Endometrium (tissue), 2 donors: ENCODE measurements at regions not wholly inside any gene's neighbourhood (a gene's known extent, or its start where the extent isn't known, plus 50 kb on each side); places are given as distances from the start of the nearest gene placed in this dataset.

ENCODE experiments used
- FAIRE-seq: peaks from 2 replicates; lab custom pipeline; 2012; peaks lifted over from hg19 to GRCh38; lab: Jason Lieb, UNC
- donor health status: control.
- donor health status: control.

DNA sequence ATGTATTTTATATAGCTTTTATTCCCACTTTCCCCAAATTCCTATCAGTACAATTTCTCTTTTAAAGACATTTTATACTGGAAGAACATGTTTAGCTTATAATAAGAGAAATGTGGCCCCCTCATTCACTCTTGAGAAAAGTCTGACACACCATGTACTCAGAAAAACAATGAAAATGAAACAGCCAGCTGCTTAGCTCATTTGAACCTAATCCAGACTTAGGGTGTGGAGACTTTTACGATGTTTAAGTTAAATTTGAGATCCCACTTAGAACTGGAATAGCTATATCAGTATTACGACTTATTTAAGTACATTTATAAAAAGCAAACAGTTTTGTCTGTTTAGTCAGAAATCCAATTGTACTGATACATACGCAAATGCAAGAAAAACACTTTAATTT, 252.3 kb upstream of the ARRDC4 start:
- FAIRE-seq: no peak

- FAIRE-seq: no peak
Measured at GRCh38 chr15:97712530-97712929, 248.0 kb upstream of the ARRDC4 start.

- FAIRE-seq: no peak
Measured at GRCh38 chr15:97717806-97718205, 242.7 kb upstream of the ARRDC4 start.

DNA sequence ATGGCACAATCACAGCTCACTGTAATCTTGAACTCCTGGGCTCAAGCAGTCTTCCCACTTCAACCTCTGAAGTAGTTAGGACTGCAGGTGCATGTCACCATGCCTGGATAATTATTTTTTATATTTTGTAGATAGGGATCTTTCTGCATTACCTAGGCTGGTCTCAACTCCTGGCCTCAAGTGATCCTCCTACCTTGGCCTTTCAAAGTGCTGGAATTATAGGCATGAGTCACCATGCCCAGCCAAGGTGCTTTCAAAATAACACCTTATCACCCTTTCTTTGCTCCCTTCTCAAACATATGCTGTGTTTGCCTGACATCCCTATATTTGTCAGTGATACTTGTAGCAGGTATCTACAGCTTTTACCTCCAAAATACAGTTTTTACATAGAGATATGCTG, 242.0 kb upstream of the ARRDC4 start:
- no peak for FAIRE-seq

- FAIRE-seq: no peak
Measured at GRCh38 chr15:97728791-97729190, 231.7 kb upstream of the ARRDC4 start.

GRCh38 chr15:97729270-97729669, 231.2 kb upstream of the ARRDC4 start:
- FAIRE-seq: no peak

DNA sequence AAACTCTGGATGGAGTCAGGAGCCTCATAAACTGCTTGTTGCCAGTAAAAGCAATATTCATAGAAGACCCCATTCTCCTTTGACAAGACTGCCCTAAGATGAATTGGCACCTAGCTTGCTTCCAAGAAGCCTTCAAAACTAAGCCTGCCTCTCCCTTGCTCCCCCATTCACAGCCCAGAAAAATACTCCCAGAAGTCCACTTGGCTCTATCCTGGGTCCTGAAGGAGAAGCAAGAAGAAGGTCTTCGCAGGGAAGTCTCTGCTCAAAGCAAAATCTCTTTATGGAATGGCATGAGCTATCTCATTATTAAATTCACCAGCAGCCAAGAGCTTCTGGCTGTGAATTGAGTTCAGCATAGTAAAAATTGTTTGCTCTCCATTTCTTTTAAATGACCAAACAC, 230.2 kb upstream of the ARRDC4 start:
- no peak for FAIRE-seq

DNA sequence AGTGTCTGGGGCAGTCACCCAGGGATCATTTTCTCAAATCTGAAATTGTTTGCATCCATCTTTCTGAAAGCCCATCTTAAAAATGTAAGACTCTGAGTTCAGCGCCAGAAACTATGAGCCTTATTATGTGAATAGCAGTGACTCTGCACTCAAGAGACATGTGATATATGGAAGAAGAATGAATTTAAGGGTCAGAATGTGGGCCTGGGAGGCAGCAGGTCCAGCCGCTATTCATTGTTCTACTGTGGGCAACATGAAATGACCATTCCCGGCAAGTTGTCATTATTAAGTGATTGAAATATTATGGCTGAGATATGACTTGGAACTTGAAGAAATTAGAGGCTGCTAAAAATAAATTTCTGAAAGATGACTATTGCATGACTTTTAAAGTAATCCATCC, 228.6 kb upstream of the ARRDC4 start:
- FAIRE-seq: no peak

- FAIRE-seq: no peak
Measured at GRCh38 chr15:97733373-97733772, 227.1 kb upstream of the ARRDC4 start.

DNA sequence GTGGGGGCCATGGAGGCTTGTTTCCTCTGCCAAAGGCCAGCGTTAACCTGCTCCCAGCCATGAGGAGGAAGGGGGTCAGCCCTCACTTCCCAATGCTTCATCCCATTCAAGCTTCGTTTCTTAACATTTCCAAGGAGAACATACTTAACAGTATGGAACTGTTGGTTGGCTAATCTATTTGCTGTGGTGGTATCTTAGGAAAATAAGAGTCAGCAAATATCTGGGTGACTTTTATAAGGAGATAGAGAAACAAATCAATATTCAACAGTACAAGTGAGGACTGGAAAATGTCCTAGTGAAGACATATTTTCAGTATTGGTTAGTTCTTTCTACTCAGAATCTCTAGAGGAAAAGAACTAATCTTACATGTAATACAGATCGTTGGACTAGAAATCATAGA, 223.8 kb upstream of the ARRDC4 start:
- no peak for FAIRE-seq

DNA sequence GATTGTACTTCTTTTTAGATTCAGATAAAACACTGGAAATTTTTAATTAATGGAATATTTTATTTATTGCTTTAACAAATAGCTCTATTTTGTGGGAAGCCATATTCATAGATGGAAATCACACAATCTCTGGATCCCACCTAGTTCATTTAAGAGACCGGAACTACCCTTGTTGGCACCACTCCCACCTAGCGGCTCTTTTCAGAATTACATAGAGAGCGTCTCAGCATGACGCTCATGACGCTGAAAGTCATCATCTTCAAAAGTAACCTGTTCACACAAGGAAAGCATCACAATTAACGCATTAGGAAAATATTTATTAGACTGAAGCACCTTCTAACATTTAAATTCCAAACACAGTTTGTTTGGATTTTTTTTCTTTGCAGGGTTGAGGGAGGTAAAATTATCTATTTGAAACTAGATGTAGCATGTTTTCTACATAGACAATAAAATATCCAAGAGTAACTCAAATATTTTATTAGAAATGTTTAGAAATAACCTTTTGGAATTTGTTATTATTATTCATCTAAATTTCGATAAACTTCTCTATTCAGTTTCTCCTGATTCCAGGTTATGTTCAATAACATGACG, 214.9 kb upstream of the ARRDC4 start:
- FAIRE-seq: no peak

DNA sequence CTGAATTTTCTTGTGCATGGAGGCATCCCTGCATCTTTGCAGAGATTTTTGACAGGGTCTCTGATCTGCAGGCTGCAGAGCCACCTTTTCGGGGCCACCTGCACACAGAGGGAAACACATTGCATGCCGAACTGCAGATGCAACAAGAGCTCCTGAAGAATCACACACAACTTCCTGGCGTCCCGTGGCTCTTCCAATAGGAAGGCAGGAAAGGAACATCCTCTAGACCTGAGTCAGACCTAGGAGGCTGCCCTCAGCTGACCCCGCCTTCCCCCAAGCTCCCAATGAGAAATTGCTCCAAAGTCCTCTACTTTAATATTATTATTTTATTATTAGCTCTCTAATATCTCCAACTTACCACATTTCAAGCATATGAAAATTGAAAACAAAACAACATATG, 213.2 kb upstream of the ARRDC4 start:
- FAIRE-seq: no peak

- no peak for FAIRE-seq
Measured at GRCh38 chr15:97748576-97748975, 211.9 kb upstream of the ARRDC4 start.

- no peak for FAIRE-seq
Measured at GRCh38 chr15:97750060-97750459, 210.4 kb upstream of the ARRDC4 start.

DNA sequence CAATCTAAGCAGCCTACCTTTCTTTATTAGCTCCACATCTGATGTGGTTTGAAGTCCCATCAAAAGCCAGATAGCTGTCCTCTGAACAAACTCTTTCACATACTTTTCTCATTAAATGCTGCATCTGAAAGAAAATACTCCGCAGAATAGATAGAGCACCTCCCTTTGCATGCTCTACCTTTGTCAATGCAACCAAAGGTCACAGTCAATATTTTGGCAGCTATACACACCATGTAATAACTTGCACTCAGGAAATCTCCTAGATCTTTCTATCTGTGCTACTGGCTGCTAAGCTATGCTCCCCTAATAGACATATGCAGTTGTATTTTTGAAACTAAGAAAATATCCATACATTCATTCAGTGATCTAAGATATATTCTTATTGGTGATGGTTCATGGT, 204.8 kb upstream of the ARRDC4 start:
- no peak for FAIRE-seq

DNA sequence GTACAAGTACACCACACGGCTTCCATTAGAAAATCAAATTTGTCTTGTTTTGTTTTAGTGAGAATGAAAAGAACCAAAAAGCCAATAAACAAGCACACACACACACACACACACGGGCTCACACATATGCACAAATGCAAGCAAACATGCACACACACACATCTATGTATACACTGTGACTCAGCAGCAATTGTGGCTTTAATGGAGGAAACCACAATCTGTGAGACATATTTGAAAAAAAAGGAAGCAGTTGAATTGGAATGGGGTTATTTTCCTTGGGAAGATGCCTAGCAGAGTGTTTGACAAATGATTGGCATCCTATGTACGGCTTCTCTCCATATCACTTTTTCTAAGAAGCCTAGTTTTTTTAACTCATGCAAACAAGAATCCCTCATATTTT, 201.1 kb upstream of the ARRDC4 start:
- FAIRE-seq: no peak

DNA sequence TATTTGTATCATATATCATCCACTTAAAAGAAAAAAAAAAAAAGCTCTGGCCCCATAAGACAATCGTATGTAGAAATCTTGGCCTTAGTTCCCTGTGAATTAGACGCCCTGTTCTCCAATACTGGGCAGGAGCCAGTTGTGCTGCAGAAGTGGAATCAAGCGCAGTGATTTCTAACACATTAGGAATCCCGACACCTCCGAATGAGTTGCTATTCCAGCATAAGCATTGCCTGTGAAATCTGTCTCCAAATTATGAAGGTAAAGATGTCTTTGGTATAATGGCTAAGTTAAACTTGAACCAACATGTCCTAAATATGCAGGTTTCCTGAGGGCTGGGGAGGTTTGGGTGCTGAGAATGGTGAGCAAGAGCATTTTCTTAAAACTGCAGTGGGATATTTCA, 199.4 kb upstream of the ARRDC4 start:
- no peak for FAIRE-seq

DNA sequence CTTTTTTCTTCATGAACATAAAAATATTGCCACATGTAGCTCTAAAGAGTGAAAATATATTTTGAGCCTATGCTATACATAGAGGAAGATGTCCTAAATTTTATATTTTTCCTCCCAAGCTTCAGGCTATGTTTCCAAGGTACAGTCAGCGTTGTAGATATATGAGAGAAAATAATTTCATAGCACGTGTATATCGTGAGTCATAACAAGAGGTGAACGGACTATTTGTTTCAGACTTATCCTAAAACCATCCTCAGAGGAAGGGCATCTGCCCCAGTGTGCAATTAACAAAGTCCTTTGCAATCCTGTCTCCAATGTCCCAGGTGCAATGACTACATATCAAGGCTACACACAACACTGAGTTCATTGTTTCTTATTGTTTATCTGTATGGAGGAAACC, 177.3 kb upstream of the ARRDC4 start:
- no peak for FAIRE-seq

DNA sequence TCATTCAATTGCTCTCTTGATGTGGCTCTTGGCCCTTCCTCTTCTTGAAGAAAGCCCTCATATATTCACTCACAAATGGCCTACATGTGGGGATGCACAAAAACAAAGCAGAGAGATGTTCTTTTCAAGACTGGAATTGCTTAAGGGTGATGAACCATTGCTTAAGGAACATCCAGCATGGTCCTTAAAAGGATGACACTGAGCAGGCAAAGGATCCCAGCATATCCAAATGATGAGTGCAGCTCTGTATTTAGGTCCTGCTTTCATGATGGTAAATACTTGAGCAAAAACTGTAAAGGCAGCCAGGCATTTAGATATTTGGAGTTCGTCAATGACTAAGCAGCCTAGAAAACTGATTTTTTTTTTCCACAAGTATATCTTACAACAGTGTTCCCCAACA, 173.8 kb upstream of the ARRDC4 start:
- FAIRE-seq: no peak

- no peak for FAIRE-seq
Measured at GRCh38 chr15:97790180-97790579, 170.3 kb upstream of the ARRDC4 start.

DNA sequence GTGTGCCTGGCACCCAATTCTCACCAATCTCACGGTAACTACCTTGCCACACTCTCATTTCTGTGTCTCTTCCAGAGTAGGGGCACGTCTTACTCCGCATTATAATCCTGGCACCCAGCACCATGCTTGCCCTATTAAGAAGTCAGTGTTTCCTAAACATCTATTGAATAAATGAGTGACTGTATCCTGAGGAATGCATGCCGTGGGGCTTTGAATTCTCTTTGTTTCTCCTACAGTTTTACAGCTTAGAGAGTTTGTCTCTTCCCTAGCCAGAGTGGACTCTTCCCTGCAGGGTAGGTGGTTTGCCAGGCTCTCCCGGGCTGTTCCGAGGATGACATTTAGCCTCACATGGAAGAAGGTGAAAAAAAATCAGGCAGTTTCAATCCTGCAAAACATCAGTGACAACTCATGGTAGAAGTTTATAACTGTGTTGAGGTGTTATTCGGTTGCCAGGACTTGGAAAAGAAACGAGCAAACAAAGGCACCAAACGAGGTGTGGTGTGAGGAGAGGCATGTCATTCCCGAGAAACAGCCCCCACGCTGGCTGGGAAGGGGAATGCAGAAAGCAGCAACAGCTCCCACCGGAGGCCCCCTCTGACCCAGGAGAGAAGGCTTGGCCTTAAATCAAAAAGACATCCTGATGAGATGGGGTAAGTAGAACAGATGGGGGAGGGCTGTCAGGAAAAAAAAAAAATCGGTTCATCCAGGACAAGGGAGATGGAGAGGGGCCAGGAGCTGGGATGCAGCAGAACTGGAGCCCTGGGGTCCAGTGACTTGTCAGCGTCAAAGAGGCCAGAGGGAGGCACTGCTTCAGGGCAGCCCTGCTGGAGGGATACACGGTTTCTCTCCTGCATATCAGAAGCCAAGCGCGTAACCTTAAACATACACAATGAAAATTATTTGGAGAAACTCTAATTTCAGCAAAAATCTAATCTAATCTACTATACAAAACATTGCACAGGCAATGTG, 168.4 kb upstream of the ARRDC4 start:
- no peak for FAIRE-seq

- no peak for FAIRE-seq
Measured at GRCh38 chr15:97804950-97805349, 155.6 kb upstream of the ARRDC4 start.

GRCh38 chr15:97806766-97807165, 153.7 kb upstream of the ARRDC4 start:
- no peak for FAIRE-seq

DNA sequence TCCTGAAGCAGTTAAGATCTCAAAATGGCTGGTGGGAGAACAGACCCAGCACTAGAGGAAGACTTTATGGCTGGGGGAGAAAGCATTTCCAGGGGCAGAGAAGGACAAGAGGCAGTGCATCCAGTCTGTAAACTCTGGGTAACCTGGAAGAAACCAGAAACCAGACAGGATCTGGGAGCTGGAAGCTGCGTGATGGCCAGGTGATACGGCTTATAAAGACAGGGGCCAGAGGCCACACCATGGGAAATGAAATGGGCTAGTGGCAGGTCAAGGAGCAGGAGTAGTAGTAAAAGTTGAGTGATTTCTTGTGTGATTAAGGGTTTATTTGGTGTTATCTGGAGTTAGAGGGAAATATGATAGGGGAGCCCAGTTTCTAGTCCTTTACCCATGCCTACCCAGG, 144.7 kb upstream of the ARRDC4 start:
- FAIRE-seq: no peak
